DND-41 (cell line): ENCODE measurements at regions not wholly inside any gene's neighbourhood (a gene's known extent, or its start where the extent isn't known, plus 50 kb on each side); places are given as distances from the start of the nearest gene placed in this dataset.

Experiments used
- ATAC-seq: fragments of 200-7000 bp; cut with Tn5 transposase; 3 replicates; pipeline ENCODE4 v1.9.1; 2021; ENCODE audit warnings: low read depth; ENCODE audit not compliant: insufficient read depth
- DNase-seq: peaks from one replicate; pipeline ENCODE4 v3.0.0-alpha.2; 2020
- H2AFZ ChIP-seq: 2 replicates; pipeline ENCODE4 v1.6.0; 2012; ENCODE audit warnings: low read depth, low read length
- H3K27ac ChIP-seq: 2 replicates; pipeline ENCODE4 v1.5.1; 2012; ENCODE audit warnings: low read length, inconsistent platforms
- H3K27me3 ChIP-seq: fragments of 200-600 bp; sonication (generic); 2 replicates; pipeline ENCODE4 v1.6.0; 2012; ENCODE audit warnings: low read length, mild to moderate bottlenecking, inconsistent platforms; ENCODE audit not compliant: insufficient read depth, poor library complexity
- H3K36me3 ChIP-seq: 2 replicates; pipeline ENCODE4 v1.5.1; 2012; ENCODE audit warnings: low read length, inconsistent platforms; ENCODE audit not compliant: insufficient read depth
- H3K4me1 ChIP-seq: 2 replicates; pipeline ENCODE4 v1.5.1; 2012; ENCODE audit warnings: mild to moderate bottlenecking, low read length; ENCODE audit not compliant: insufficient read depth
- H3K4me2 ChIP-seq: 2 replicates; pipeline ENCODE4 v1.6.0; 2012; ENCODE audit warnings: mild to moderate bottlenecking, moderate library complexity, low read length, inconsistent platforms; ENCODE audit not compliant: insufficient read depth
- H3K4me3 ChIP-seq, 2 experiments: fragments of 200-600 bp in 1 of 2; shearing (Covaris generic) in 1 of 2; 2 replicates each; pipeline ENCODE4 v1.5.1; 2012 to 2016; ENCODE audit warnings: inconsistent platforms in 2 of 2, low read length in 2 of 2, mild to moderate bottlenecking in 2 of 2, low read depth in 1 of 2, moderate library complexity in 1 of 2
- H3K79me2 ChIP-seq: 2 replicates; pipeline ENCODE4 v1.6.0; 2012; ENCODE audit warnings: low read length, inconsistent platforms; ENCODE audit not compliant: insufficient read depth
- H3K9ac ChIP-seq: 2 replicates; pipeline ENCODE4 v1.6.0; 2012; ENCODE audit warnings: low read depth, mild to moderate bottlenecking, inconsistent platforms, low read length, moderate library complexity
- H3K9me3 ChIP-seq: 2 replicates; pipeline ENCODE4 v1.5.1; 2012; ENCODE audit warnings: low read length, moderate library complexity, mild to moderate bottlenecking, inconsistent platforms; ENCODE audit not compliant: insufficient read depth, severe bottlenecking
- H4K20me1 ChIP-seq: 2 replicates; pipeline ENCODE4 v1.6.0; 2012; ENCODE audit warnings: low read length; ENCODE audit not compliant: insufficient read depth
- CTCF ChIP-seq: IDR thresholded peaks from 2 replicates; pipeline ENCODE4 v1.5.1; 2012; ENCODE audit warnings: borderline replicate concordance, low read length, moderate library complexity, mild to moderate bottlenecking; ENCODE audit not compliant: poor library complexity, severe bottlenecking; ENCODE audit errors: extremely low read depth
- EZH2 ChIP-seq: IDR thresholded peaks from 3 replicates; pipeline ENCODE4 v1.6.1; 2012; ENCODE audit warnings: borderline replicate concordance, low read depth, mild to moderate bottlenecking, moderate library complexity, low read length, inconsistent platforms; ENCODE audit not compliant: severe bottlenecking

GRCh38 chr14:48008646-48009045, 333.2 kb upstream of the MDGA2 start:
- H3K27ac ChIP-seq, result no peak overlapping the region
- H3K9me3 ChIP-seq, result no peaks in the 10 kb centered on the region
- no peaks in the 10 kb centered on the region for H3K27me3 ChIP-seq
- no peaks in the 10 kb centered on the region for H3K36me3 ChIP-seq
- no peak overlapping the region for H3K4me3 ChIP-seq
- DNase-seq (no peak), ATAC-seq (no peak)
- no peak overlapping the region for H3K4me2 ChIP-seq
- TF ChIP-seq EZH2 (no peak), CTCF (no peak)
- no peaks in the 10 kb centered on the region for H3K4me1 ChIP-seq
- no peaks in the 10 kb centered on the region for H3K79me2 ChIP-seq
- no peak overlapping the region for H3K9ac ChIP-seq
- no peaks in the 10 kb centered on the region for H4K20me1 ChIP-seq
- H2AFZ ChIP-seq, result no peak overlapping the region

GRCh38 chr14:48005986-48006385, 330.6 kb upstream of the MDGA2 start:
- H3K27ac ChIP-seq, result no peak overlapping the region
- H3K4me1 ChIP-seq, result no peaks in the 10 kb centered on the region
- TF ChIP-seq EZH2 (no peak), CTCF (no peak)
- ATAC-seq (no peak), DNase-seq (no peak)
- no peaks in the 10 kb centered on the region for H3K36me3 ChIP-seq
- no peaks in the 10 kb centered on the region for H4K20me1 ChIP-seq
- H3K79me2 ChIP-seq, result no peaks in the 10 kb centered on the region
- H3K4me3 ChIP-seq, result no peak overlapping the region
- no peak overlapping the region for H2AFZ ChIP-seq
- H3K4me2 ChIP-seq, result no peak overlapping the region
- H3K9ac ChIP-seq, result no peak overlapping the region
- no peaks in the 10 kb centered on the region for H3K27me3 ChIP-seq
- no peaks in the 10 kb centered on the region for H3K9me3 ChIP-seq

- H2AFZ ChIP-seq, result no peak overlapping the region
- no peaks in the 10 kb centered on the region for H3K9me3 ChIP-seq
- no peaks in the 10 kb centered on the region for H3K36me3 ChIP-seq
- no peak for TF ChIP-seq CTCF
- TF ChIP-seq EZH2, result no peak
- H3K27me3 ChIP-seq, result no peaks in the 10 kb centered on the region
- H3K4me3 ChIP-seq, result no peak overlapping the region
- no peaks in the 10 kb centered on the region for H4K20me1 ChIP-seq
- no peak overlapping the region for H3K4me2 ChIP-seq
- H3K4me1 ChIP-seq, result no peaks in the 10 kb centered on the region
- H3K79me2 ChIP-seq, result no peaks in the 10 kb centered on the region
- DNase-seq (no peak), ATAC-seq (no peak)
- no peak overlapping the region for H3K27ac ChIP-seq
- H3K9ac ChIP-seq, result no peak overlapping the region
These were observed 318.5 kb upstream of the MDGA2 start for GRCh38 chr14:47993883-47994282.

GRCh38 chr14:47988175-47988574, 312.8 kb upstream of the MDGA2 start:
- ATAC-seq (no peak), DNase-seq (no peak)
- Histone ChIP-seq H3K9me3 (no peaks in the 10 kb centered on the region), H3K4me2 (no peak overlapping the region), H3K9ac (no peak overlapping the region), H3K27me3 (no peaks in the 10 kb centered on the region), H2AFZ (no peak overlapping the region), H3K4me3 (no peak overlapping the region), H3K79me2 (no peaks in the 10 kb centered on the region), H4K20me1 (no peaks in the 10 kb centered on the region), H3K4me1 (no peaks in the 10 kb centered on the region), H3K27ac (no peak overlapping the region), H3K36me3 (no peaks in the 10 kb centered on the region)
- TF ChIP-seq EZH2, result no peak
- TF ChIP-seq CTCF, result no peak
